ENCODE measurements at regions not wholly inside any gene's neighbourhood (a gene's known extent, or its start where the extent isn't known, plus 50 kb on each side); places are given as distances from the start of the nearest gene placed in this dataset.

DNA sequence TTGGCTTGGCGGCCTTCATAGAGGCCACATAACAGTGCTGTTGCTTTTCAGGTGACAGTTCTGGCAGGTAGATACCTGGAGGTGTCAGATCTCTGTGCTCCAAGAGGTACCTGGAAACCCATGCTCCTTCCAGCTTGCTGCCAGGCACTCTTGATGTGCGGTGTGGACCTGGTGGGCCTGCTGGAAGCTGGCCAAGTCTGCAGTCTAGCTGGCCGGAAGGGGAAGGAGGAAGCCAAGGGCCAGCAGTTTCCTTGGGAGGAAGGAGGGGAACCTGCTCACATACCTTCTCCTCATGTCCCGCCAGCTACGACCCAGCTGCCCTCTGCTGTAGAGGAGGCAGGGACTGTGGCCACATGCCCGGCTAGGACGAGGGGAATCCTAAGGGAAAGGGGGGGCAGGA lies 166.4 kb upstream of the AJAP1 start:
- TF ChIP-seq, protein P1, sequence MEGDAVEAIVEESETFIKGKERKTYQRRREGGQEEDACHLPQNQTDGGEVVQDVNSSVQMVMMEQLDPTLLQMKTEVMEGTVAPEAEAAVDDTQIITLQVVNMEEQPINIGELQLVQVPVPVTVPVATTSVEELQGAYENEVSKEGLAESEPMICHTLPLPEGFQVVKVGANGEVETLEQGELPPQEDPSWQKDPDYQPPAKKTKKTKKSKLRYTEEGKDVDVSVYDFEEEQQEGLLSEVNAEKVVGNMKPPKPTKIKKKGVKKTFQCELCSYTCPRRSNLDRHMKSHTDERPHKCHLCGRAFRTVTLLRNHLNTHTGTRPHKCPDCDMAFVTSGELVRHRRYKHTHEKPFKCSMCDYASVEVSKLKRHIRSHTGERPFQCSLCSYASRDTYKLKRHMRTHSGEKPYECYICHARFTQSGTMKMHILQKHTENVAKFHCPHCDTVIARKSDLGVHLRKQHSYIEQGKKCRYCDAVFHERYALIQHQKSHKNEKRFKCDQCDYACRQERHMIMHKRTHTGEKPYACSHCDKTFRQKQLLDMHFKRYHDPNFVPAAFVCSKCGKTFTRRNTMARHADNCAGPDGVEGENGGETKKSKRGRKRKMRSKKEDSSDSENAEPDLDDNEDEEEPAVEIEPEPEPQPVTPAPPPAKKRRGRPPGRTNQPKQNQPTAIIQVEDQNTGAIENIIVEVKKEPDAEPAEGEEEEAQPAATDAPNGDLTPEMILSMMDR (IDR thresholded peaks at IDR 0.05), result no peak
- TF ChIP-seq POLR2A (IDR thresholded peaks at IDR 0.05), result no peak
- no peak for TF ChIP-seq EP300 (IDR thresholded peaks at IDR 0.05)
- TF ChIP-seq POLR2AphosphoS5 (IDR thresholded peaks at IDR 0.05), result no peak
